ENCODE measurements at regions not wholly inside any gene's neighbourhood (a gene's known extent, or its start where the extent isn't known, plus 50 kb on each side); places are given as distances from the start of the nearest gene placed in this dataset.

DNA sequence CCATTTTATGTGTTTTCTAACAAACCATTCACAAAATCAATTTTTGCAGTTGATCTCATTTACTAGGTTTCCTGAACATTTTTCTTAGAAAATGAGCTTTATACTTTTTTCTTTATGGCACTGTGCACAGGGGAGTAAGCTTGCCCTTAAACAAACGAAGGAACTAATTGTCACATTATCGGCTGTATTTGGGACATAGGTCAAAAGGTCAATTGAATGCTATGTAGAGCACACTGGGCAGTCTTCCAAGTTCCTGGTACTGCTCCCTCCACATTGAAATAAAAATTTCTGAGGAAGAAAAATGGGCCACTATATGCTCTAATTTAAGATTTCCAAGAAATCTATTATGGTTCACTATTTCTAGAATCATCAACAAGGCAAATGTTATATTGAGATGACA lies 93.6 kb upstream of the TMEFF2 start:
- Histone ChIP-seq H3K27ac (ENCODE audit: low read depth in 1 of 2, low read length in 1 of 2) (no peak overlapping the region), H3K4me1 (ENCODE audit: control insufficient read depth in 2 of 2, insufficient read depth in 2 of 2, low read length in 2 of 2) (no peaks in the 10 kb centered on the region), H3K4me3 (ENCODE audit: low read length in 2 of 2) (no peak overlapping the region), H3K27me3 (ENCODE audit: control insufficient read depth in 2 of 2, insufficient read depth in 1 of 2, low read length in 1 of 2) (no peaks in the 10 kb centered on the region), H3K9me3 (ENCODE audit: control insufficient read depth in 2 of 2, insufficient read depth in 1 of 2, low read length in 1 of 2) (no peaks in the 10 kb centered on the region), H3K36me3 (ENCODE audit: control insufficient read depth in 2 of 2, insufficient read depth in 2 of 2, low read length in 1 of 2) (no peaks in the 10 kb centered on the region)
- DNase-seq (ENCODE audit: low read depth in 6 of 9, low spot score in 9 of 9) = no peak
- 43% methylated on average over 2 of the region's 2 CpGs for WGBS

DNA sequence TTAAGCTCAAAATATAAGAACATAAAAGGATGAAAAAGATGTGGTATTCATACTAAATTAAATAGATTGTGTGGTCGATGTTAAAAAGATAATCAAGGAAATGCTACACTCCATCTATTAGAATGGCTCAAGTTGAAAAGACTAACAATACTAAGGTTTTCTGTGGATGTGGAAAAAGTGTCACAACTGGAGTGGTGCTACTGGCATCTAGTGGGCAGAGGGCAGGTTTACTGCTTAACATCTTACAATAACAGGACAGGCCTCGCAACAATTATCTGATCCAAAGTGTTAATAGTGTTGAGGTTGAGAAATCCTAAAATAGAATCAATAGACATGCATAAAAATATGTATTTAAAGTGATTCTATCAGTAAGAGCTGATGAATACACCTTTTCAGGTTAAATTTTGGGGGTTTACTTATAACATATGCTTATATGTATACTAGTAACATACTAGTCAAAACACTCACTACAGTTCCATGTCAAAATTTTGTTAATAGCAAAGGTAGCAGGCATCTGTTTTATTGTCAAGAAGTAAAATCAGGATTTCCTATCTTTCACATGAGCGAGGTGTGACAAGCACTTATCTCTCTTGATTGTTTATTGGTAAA lies 91.5 kb upstream of the TMEFF2 start:
- no peaks in the 10 kb centered on the region for H3K4me1 ChIP-seq (ENCODE audit: control insufficient read depth in 2 of 2, insufficient read depth in 2 of 2, low read length in 2 of 2)
- H3K27ac ChIP-seq (ENCODE audit: low read depth in 1 of 2, low read length in 1 of 2) = no peak overlapping the region
- 95% methylated on average over 3 of the region's 3 CpGs for WGBS
- H3K4me3 ChIP-seq (ENCODE audit: low read length in 2 of 2) = no peak overlapping the region
- no peak for DNase-seq (ENCODE audit: low read depth in 6 of 9, low spot score in 9 of 9)
- no peaks in the 10 kb centered on the region for H3K9me3 ChIP-seq (ENCODE audit: control insufficient read depth in 2 of 2, insufficient read depth in 1 of 2, low read length in 1 of 2)
- no peaks in the 10 kb centered on the region for H3K27me3 ChIP-seq (ENCODE audit: control insufficient read depth in 2 of 2, insufficient read depth in 1 of 2, low read length in 1 of 2)
- no peaks in the 10 kb centered on the region for H3K36me3 ChIP-seq (ENCODE audit: control insufficient read depth in 2 of 2, insufficient read depth in 2 of 2, low read length in 1 of 2)

DNA sequence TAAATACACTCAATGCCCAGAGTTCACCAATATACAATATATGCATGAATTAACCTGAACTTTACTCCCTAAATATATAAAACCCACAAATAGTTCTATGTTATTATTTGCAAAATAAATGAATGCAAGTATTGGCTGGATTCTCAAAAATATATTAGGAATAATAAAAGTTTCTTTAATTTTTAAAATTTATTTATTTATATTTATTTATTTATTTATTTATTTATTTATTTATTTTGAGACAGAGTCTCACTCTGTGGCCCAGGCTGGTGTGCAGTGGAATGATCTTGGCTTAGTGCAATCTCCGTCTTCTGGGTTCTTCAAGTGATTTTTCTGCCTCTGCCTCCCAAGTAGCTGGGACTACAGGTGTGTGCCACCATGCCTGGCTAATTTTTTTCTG lies 88.7 kb upstream of the TMEFF2 start:
- DNase-seq (ENCODE audit: low read depth in 6 of 9, low spot score in 9 of 9) = no peak
- no peaks in the 10 kb centered on the region for H3K4me1 ChIP-seq (ENCODE audit: control insufficient read depth in 2 of 2, insufficient read depth in 2 of 2, low read length in 2 of 2)
- H3K4me3 ChIP-seq (ENCODE audit: low read length in 2 of 2) = no peak overlapping the region
- 94% methylated on average over 1 of the region's 1 CpG for WGBS
- no peaks in the 10 kb centered on the region for H3K9me3 ChIP-seq (ENCODE audit: control insufficient read depth in 2 of 2, insufficient read depth in 1 of 2, low read length in 1 of 2)
- no peak overlapping the region for H3K27ac ChIP-seq (ENCODE audit: low read depth in 1 of 2, low read length in 1 of 2)
- no peaks in the 10 kb centered on the region for H3K27me3 ChIP-seq (ENCODE audit: control insufficient read depth in 2 of 2, insufficient read depth in 1 of 2, low read length in 1 of 2)
- no peaks in the 10 kb centered on the region for H3K36me3 ChIP-seq (ENCODE audit: control insufficient read depth in 2 of 2, insufficient read depth in 2 of 2, low read length in 1 of 2)

DNA sequence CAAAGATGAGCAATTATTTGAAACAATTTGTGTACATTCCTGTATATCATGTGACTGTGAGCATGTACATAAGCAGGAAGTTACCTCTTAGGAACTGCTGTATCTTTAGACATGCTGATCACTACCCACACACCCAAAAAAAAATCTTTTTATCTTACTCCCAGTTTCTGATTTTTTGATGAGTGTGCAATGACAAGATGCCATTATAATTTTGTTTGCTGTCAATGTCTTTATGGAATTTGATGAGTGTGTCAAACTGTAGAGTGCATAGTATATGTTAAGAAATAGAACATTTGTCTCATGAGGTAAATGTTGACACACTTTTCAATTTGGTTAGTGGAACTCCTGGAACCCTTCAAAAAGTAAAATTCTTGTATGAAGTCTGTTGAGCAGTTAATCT lies 84.0 kb upstream of the TMEFF2 start:
- Histone ChIP-seq H3K36me3 (ENCODE audit: control insufficient read depth in 2 of 2, insufficient read depth in 2 of 2, low read length in 1 of 2) (no peaks in the 10 kb centered on the region), H3K4me1 (ENCODE audit: control insufficient read depth in 2 of 2, insufficient read depth in 2 of 2, low read length in 2 of 2) (no peaks in the 10 kb centered on the region), H3K4me3 (ENCODE audit: low read length in 2 of 2) (no peak overlapping the region), H3K9me3 (ENCODE audit: control insufficient read depth in 2 of 2, insufficient read depth in 1 of 2, low read length in 1 of 2) (no peaks in the 10 kb centered on the region), H3K27me3 (ENCODE audit: control insufficient read depth in 2 of 2, insufficient read depth in 1 of 2, low read length in 1 of 2) (no peaks in the 10 kb centered on the region), H3K27ac (ENCODE audit: low read depth in 1 of 2, low read length in 1 of 2) (no peak overlapping the region)
- no peak for DNase-seq (ENCODE audit: low read depth in 6 of 9, low spot score in 9 of 9)

DNA sequence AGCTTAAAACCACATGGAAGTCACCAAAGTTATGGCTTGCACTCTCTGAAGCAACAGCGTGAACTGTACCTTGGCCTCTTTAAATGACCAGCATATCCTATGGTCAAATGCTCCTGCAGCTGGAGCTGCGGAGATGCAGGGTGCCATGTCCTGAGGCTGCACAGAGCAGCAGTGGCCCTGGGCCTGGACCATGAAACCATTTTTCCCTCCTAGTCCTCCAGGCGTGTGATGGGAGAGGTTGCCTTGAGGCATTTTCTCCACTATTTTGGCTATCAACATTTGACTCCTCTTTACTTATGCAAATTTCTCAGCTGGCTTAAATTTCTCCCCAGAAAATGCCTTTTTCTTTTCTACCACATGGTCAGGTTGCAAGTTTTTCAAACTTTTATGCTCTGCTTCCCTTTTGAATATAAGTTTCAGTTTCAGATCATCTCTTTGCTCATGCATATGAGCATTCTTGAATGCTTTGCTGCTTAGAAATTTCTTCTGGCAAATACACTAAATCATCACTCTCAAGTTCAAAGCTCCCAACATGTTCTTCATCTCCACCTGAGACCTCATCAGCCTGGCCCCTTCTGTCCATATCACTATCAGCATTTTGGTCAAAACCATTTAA lies 82.9 kb upstream of the TMEFF2 start:
- no peak overlapping the region for H3K27ac ChIP-seq (ENCODE audit: low read depth in 1 of 2, low read length in 1 of 2)
- no peak for DNase-seq (ENCODE audit: low read depth in 6 of 9, low spot score in 9 of 9)
- H3K36me3 ChIP-seq (ENCODE audit: control insufficient read depth in 2 of 2, insufficient read depth in 2 of 2, low read length in 1 of 2) = no peaks in the 10 kb centered on the region
- H3K9me3 ChIP-seq (ENCODE audit: control insufficient read depth in 2 of 2, insufficient read depth in 1 of 2, low read length in 1 of 2) = no peaks in the 10 kb centered on the region
- H3K4me1 ChIP-seq (ENCODE audit: control insufficient read depth in 2 of 2, insufficient read depth in 2 of 2, low read length in 2 of 2) = no peaks in the 10 kb centered on the region
- WGBS = over 99% methylated on average over 3 of the region's 3 CpGs
- no peaks in the 10 kb centered on the region for H3K27me3 ChIP-seq (ENCODE audit: control insufficient read depth in 2 of 2, insufficient read depth in 1 of 2, low read length in 1 of 2)
- no peak overlapping the region for H3K4me3 ChIP-seq (ENCODE audit: low read length in 2 of 2)

DNA sequence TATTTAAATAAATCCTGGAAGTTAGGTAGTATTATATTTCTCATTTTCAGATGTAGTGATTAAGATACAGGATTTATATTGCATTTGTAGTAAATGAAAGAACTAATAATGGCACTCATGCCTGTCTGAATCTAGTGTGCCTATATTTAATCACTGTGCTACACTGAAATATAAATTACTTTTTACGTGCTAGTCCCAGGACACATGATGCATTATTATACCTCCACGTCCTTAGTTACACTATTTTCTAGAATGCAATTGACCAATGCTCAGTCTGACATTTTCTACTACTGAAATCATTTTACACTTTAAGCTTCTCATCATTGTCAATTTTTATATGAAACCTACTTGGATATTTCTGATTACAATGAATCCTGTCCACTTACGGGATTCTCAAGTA lies 80.9 kb upstream of the TMEFF2 start:
- no peaks in the 10 kb centered on the region for H3K9me3 ChIP-seq (ENCODE audit: control insufficient read depth in 2 of 2, insufficient read depth in 1 of 2, low read length in 1 of 2)
- no peaks in the 10 kb centered on the region for H3K27me3 ChIP-seq (ENCODE audit: control insufficient read depth in 2 of 2, insufficient read depth in 1 of 2, low read length in 1 of 2)
- no peaks in the 10 kb centered on the region for H3K4me1 ChIP-seq (ENCODE audit: control insufficient read depth in 2 of 2, insufficient read depth in 2 of 2, low read length in 2 of 2)
- no peak overlapping the region for H3K4me3 ChIP-seq (ENCODE audit: low read length in 2 of 2)
- H3K36me3 ChIP-seq (ENCODE audit: control insufficient read depth in 2 of 2, insufficient read depth in 2 of 2, low read length in 1 of 2) = no peaks in the 10 kb centered on the region
- DNase-seq (ENCODE audit: low read depth in 6 of 9, low spot score in 9 of 9) = no peak
- WGBS = 96% methylated on average over 3 of the region's 3 CpGs
- H3K27ac ChIP-seq (ENCODE audit: low read depth in 1 of 2, low read length in 1 of 2) = no peak overlapping the region

DNA sequence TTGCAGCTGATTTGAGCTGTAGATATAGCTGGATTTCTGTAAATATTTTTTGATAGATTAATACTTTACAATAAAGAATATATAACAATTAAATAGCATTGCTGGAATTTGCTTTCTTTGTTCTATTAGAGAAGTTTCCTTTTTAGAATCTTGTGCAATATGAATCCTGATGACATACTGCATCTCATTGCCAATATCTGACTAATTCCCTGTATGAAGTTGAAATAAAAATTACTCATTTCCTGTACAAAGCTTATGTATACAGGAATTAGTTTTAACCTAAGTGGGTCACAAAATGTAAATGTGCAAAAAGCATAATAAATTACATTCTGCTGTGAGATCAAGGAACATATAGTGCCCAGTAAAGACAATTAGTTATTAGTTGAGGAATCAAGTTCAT lies 72.8 kb upstream of the TMEFF2 start:
- no peak for DNase-seq (ENCODE audit: low read depth in 6 of 9, low spot score in 9 of 9)
- H3K9me3 ChIP-seq (ENCODE audit: control insufficient read depth in 2 of 2, insufficient read depth in 1 of 2, low read length in 1 of 2) = no peaks in the 10 kb centered on the region

DNA sequence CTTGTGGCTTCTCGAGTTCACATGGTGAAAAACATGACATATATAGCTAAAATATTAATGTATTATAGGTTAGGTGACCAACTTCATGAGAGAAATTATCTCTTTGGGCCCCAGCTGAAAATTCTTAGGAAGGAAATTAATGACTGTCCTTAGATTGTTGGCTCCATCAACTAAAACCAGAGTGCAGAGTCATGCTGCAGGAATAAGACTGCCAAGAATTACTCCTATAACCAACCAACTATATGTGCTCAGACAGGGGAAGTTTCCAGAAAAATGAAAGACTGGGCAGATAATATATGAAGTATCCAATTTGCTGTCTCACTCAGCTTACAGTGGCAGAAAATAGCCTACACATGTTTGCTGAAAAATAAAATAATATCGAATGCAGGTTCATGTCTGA lies 71.0 kb upstream of the TMEFF2 start:
- Histone ChIP-seq H3K4me1 (ENCODE audit: control insufficient read depth in 2 of 2, insufficient read depth in 2 of 2, low read length in 2 of 2) (no peaks in the 10 kb centered on the region), H3K9me3 (ENCODE audit: control insufficient read depth in 2 of 2, insufficient read depth in 1 of 2, low read length in 1 of 2) (no peaks in the 10 kb centered on the region), H3K27me3 (ENCODE audit: control insufficient read depth in 2 of 2, insufficient read depth in 1 of 2, low read length in 1 of 2) (no peaks in the 10 kb centered on the region), H3K36me3 (ENCODE audit: control insufficient read depth in 2 of 2, insufficient read depth in 2 of 2, low read length in 1 of 2) (no peaks in the 10 kb centered on the region), H3K27ac (ENCODE audit: low read depth in 1 of 2, low read length in 1 of 2) (no peak overlapping the region), H3K4me3 (ENCODE audit: low read length in 2 of 2) (no peak overlapping the region)
- WGBS = 29% methylated on average over 2 of the region's 2 CpGs
- no peak for DNase-seq (ENCODE audit: low read depth in 6 of 9, low spot score in 9 of 9)

More for the DNA sequence above, 72.8 kb upstream of the TMEFF2 start:
- no peak overlapping the region for H3K27ac ChIP-seq (ENCODE audit: low read depth in 1 of 2, low read length in 1 of 2)
- H3K4me3 ChIP-seq (ENCODE audit: low read length in 2 of 2) = no peak overlapping the region
- H3K4me1 ChIP-seq (ENCODE audit: control insufficient read depth in 2 of 2, insufficient read depth in 2 of 2, low read length in 2 of 2) = no peaks in the 10 kb centered on the region
- H3K36me3 ChIP-seq (ENCODE audit: control insufficient read depth in 2 of 2, insufficient read depth in 2 of 2, low read length in 1 of 2) = no peaks in the 10 kb centered on the region
- H3K27me3 ChIP-seq (ENCODE audit: control insufficient read depth in 2 of 2, insufficient read depth in 1 of 2, low read length in 1 of 2) = no peaks in the 10 kb centered on the region

DNA sequence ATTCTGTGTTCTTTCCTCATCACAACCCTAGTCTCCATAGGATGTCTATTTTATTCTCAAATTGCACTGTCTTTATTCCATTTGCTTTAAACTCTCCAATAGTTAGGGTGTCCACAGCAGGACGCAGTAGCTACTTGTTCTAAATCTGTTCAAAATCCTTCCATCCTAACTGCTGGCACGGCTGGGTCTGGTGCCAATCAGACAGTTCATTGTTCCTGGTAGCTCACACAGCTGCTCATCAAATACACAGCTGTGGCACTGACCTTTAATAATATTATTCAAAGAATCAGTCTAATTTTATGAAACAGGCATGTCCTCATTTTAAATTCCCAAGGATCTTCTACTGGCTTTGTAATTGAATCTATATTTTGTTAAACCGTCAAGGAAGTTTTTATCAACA lies 59.7 kb upstream of the TMEFF2 start:
- no peak for DNase-seq (ENCODE audit: low read depth in 6 of 9, low spot score in 9 of 9)
- Histone ChIP-seq H3K9me3 (ENCODE audit: control insufficient read depth in 2 of 2, insufficient read depth in 1 of 2, low read length in 1 of 2) (no peaks in the 10 kb centered on the region), H3K27ac (ENCODE audit: low read depth in 1 of 2, low read length in 1 of 2) (no peak overlapping the region), H3K4me1 (ENCODE audit: control insufficient read depth in 2 of 2, insufficient read depth in 2 of 2, low read length in 2 of 2) (no peaks in the 10 kb centered on the region), H3K36me3 (ENCODE audit: control insufficient read depth in 2 of 2, insufficient read depth in 2 of 2, low read length in 1 of 2) (no peaks in the 10 kb centered on the region), H3K4me3 (ENCODE audit: low read length in 2 of 2) (no peak overlapping the region), H3K27me3 (ENCODE audit: control insufficient read depth in 2 of 2, insufficient read depth in 1 of 2, low read length in 1 of 2) (no peaks in the 10 kb centered on the region)
- 98% methylated on average over 3 of the region's 3 CpGs for WGBS

Measured in thymus (tissue), 11 donors.